ENCODE measurements at regions not wholly inside any gene's neighbourhood (a gene's known extent, or its start where the extent isn't known, plus 50 kb on each side); places are given as distances from the start of the nearest gene placed in this dataset.

- Histone ChIP-seq H2AFZ (ENCODE audit: low read depth, low read length) (no peak overlapping the region), H3K9me3 (ENCODE audit: insufficient read depth, low read depth, low read length) (no peaks in the 10 kb centered on the region), H3K4me1 (ENCODE audit: insufficient read depth, low read length) (peaks cover 3% of the 10 kb centered on the region), H3K4me3 (ENCODE audit: insufficient read depth, low read depth, low read length) (no peak overlapping the region), H3K4me2 (ENCODE audit: low read length) (no peak overlapping the region), H3K79me2 (ENCODE audit: insufficient read depth, low read length) (no peaks in the 10 kb centered on the region), H3K36me3 (ENCODE audit: insufficient read depth, low read length) (no peaks in the 10 kb centered on the region), H3K27ac (ENCODE audit: low read depth, low read length) (no peak overlapping the region), H3K27me3 (ENCODE audit: insufficient read depth, low read length) (no peaks in the 10 kb centered on the region), H3K9ac (ENCODE audit: low read length) (no peak overlapping the region), H4K20me1 (ENCODE audit: insufficient read depth, low read length) (no peaks in the 10 kb centered on the region)
- Mint-ChIP-seq H3K36me3 (ENCODE audit: low read depth, unreplicated experiment) (no peaks in the 10 kb centered on the region), H3K9me3 (ENCODE audit: unreplicated experiment) (no peaks in the 10 kb centered on the region), H3K27ac (ENCODE audit: unreplicated experiment) (no peak overlapping the region), H3K27me3 (ENCODE audit: low read depth, unreplicated experiment) (no peaks in the 10 kb centered on the region), H3K4me1 (ENCODE audit: low read depth, unreplicated experiment) (peaks cover 13% of the 10 kb centered on the region), H3K4me3 (ENCODE audit: unreplicated experiment) (no peak overlapping the region)
- FAIRE-seq (no peak), DNase-seq (ENCODE audit: low read depth) (no peak)
- TF ChIP-seq EZH2 (IDR thresholded peaks at IDR 0.05; ENCODE audit: insufficient read depth, low read length) (no peak), CTCF (IDR thresholded peaks at IDR 0.05; ENCODE audit: insufficient read depth, low read depth, low read length) (no peak)
Observed at GRCh38 chr13:76693086-76693485, 193.1 kb downstream of the KCTD12 start.

GRCh38 chr13:76692346-76692745, 193.9 kb downstream of the KCTD12 start:
- Mint-ChIP-seq H3K4me3 (ENCODE audit: unreplicated experiment) (no peak overlapping the region), H3K36me3 (ENCODE audit: low read depth, unreplicated experiment) (no peaks in the 10 kb centered on the region), H3K9me3 (ENCODE audit: unreplicated experiment) (no peaks in the 10 kb centered on the region), H3K4me1 (ENCODE audit: low read depth, unreplicated experiment) (peaks cover 12% of the 10 kb centered on the region), H3K27me3 (ENCODE audit: low read depth, unreplicated experiment) (no peaks in the 10 kb centered on the region), H3K27ac (ENCODE audit: unreplicated experiment) (no peak overlapping the region)
- TF ChIP-seq CTCF (IDR thresholded peaks at IDR 0.05; ENCODE audit: insufficient read depth, low read depth, low read length), result no peak
- TF ChIP-seq EZH2 (IDR thresholded peaks at IDR 0.05; ENCODE audit: insufficient read depth, low read length), result no peak
- no peak for FAIRE-seq
- Histone ChIP-seq H3K4me1 (ENCODE audit: insufficient read depth, low read length) (peaks cover 3% of the 10 kb centered on the region), H3K79me2 (ENCODE audit: insufficient read depth, low read length) (no peaks in the 10 kb centered on the region), H3K9me3 (ENCODE audit: insufficient read depth, low read depth, low read length) (no peaks in the 10 kb centered on the region), H3K4me2 (ENCODE audit: low read length) (no peak overlapping the region), H3K36me3 (ENCODE audit: insufficient read depth, low read length) (no peaks in the 10 kb centered on the region), H2AFZ (ENCODE audit: low read depth, low read length) (no peak overlapping the region), H3K4me3 (ENCODE audit: insufficient read depth, low read depth, low read length) (no peak overlapping the region), H3K27me3 (ENCODE audit: insufficient read depth, low read length) (no peaks in the 10 kb centered on the region), H3K27ac (ENCODE audit: low read depth, low read length) (no peak overlapping the region), H4K20me1 (ENCODE audit: insufficient read depth, low read length) (no peaks in the 10 kb centered on the region), H3K9ac (ENCODE audit: low read length) (no peak overlapping the region)
- DNase-seq (ENCODE audit: low read depth), result no peak

GRCh38 chr13:76690611-76691010, 195.6 kb downstream of the KCTD12 start:
- H3K9me3 Mint-ChIP-seq (ENCODE audit: unreplicated experiment), result no peaks in the 10 kb centered on the region
- H3K4me2 ChIP-seq (ENCODE audit: low read length), result no peak overlapping the region
- no peaks in the 10 kb centered on the region for H4K20me1 ChIP-seq (ENCODE audit: insufficient read depth, low read length)
- no peaks in the 10 kb centered on the region for H3K27me3 ChIP-seq (ENCODE audit: insufficient read depth, low read length)
- no peak overlapping the region for H2AFZ ChIP-seq (ENCODE audit: low read depth, low read length)
- no peak overlapping the region for H3K27ac ChIP-seq (ENCODE audit: low read depth, low read length)
- H3K36me3 Mint-ChIP-seq (ENCODE audit: low read depth, unreplicated experiment), result no peaks in the 10 kb centered on the region
- no peak for DNase-seq (ENCODE audit: low read depth)
- no peak overlapping the region for H3K4me3 Mint-ChIP-seq (ENCODE audit: unreplicated experiment)
- H3K79me2 ChIP-seq (ENCODE audit: insufficient read depth, low read length), result no peaks in the 10 kb centered on the region
- H3K36me3 ChIP-seq (ENCODE audit: insufficient read depth, low read length), result no peaks in the 10 kb centered on the region
- TF ChIP-seq EZH2 (IDR thresholded peaks at IDR 0.05; ENCODE audit: insufficient read depth, low read length) (no peak), CTCF (IDR thresholded peaks at IDR 0.05; ENCODE audit: insufficient read depth, low read depth, low read length) (no peak)
- no peak for FAIRE-seq
- no peak overlapping the region for H3K27ac Mint-ChIP-seq (ENCODE audit: unreplicated experiment)
- no peaks in the 10 kb centered on the region for H3K4me1 Mint-ChIP-seq (ENCODE audit: low read depth, unreplicated experiment)
- H3K4me1 ChIP-seq (ENCODE audit: insufficient read depth, low read length), result no peaks in the 10 kb centered on the region
- H3K4me3 ChIP-seq (ENCODE audit: insufficient read depth, low read depth, low read length), result no peak overlapping the region
- no peaks in the 10 kb centered on the region for H3K27me3 Mint-ChIP-seq (ENCODE audit: low read depth, unreplicated experiment)
- no peak overlapping the region for H3K9ac ChIP-seq (ENCODE audit: low read length)
- H3K9me3 ChIP-seq (ENCODE audit: insufficient read depth, low read depth, low read length), result no peaks in the 10 kb centered on the region
